H1 (cell line): ENCODE measurements at regions not wholly inside any gene's neighbourhood (a gene's known extent, or its start where the extent isn't known, plus 50 kb on each side); places are given as distances from the start of the nearest gene placed in this dataset.

Experiments used
- CTCF ChIA-PET: fragments of 300-600 bp; sonication (Branson Sonifier 250); formaldehyde crosslinking; loops from one replicate; lab custom pipeline; 2021; ENCODE audit not compliant: partially characterized antibody; lab: Charles Lee
- POLR2A ChIA-PET: fragments of 300-600 bp; sonication (Branson Sonifier 250); formaldehyde crosslinking; loops from one replicate; lab custom pipeline; 2021; ENCODE audit warnings: inconsistent platforms; ENCODE audit not compliant: partially characterized antibody; lab: Charles Lee
- DNase-seq, 2 experiments: peaks; one replicate each; pipeline versions ENCODE4 v3.0.0 to v3.0.0-alpha.2; 2010 to 2022; ENCODE audit warnings: low spot score in 2 of 2, low read depth in 1 of 2, mixed read lengths in 1 of 2
- FAIRE-seq: peaks from 2 replicates; lab custom pipeline; 2011; peaks lifted over from hg19 to GRCh38; lab: Jason Lieb, UNC
- H2AFZ ChIP-seq: 2 replicates; pipeline ENCODE4 v1.8.1; 2012; ENCODE audit warnings: low read length, inconsistent platforms
- H2AK5ac ChIP-seq: 2 replicates; pipeline ENCODE4 v1.6.1; 2013; ENCODE audit warnings: low read depth, low read length
- H2BK120ac ChIP-seq: replicated peaks from 2 replicates; pipeline ENCODE3; 2013; ENCODE audit warnings: low read depth, low read length, inconsistent platforms
- H2BK12ac ChIP-seq: 2 replicates; pipeline ENCODE4 v1.6.1; 2013; ENCODE audit warnings: low read depth, low read length
- H2BK15ac ChIP-seq: 2 replicates; pipeline ENCODE4 v1.6.1; 2013; ENCODE audit warnings: low read length
- H2BK20ac ChIP-seq: 2 replicates; pipeline ENCODE4 v1.6.1; 2013; ENCODE audit warnings: low read length
- H2BK5ac ChIP-seq: 2 replicates; pipeline ENCODE4 v1.6.1; 2013; ENCODE audit warnings: low read depth, low read length
- H3K14ac ChIP-seq: 2 replicates; pipeline ENCODE4 v1.6.1; 2013; ENCODE audit warnings: inconsistent platforms; ENCODE audit not compliant: insufficient read length
- H3K18ac ChIP-seq: 2 replicates; pipeline ENCODE4 v1.6.1; 2013; ENCODE audit warnings: low read length; ENCODE audit errors: extremely low read depth
- H3K23ac ChIP-seq: 2 replicates; pipeline ENCODE4 v1.6.1; 2013; ENCODE audit warnings: inconsistent platforms; ENCODE audit not compliant: insufficient read length
- H3K23me2 ChIP-seq: 2 replicates; pipeline ENCODE4 v1.6.1; 2013; ENCODE audit warnings: low read depth, low read length
- H3K27ac ChIP-seq: 2 replicates; pipeline ENCODE4 v1.6.1; 2011; ENCODE audit warnings: low read depth, low read length, inconsistent platforms
- H3K27me3 ChIP-seq, 4 experiments: replicated peaks in 1 of 4; 1 replicate in 1 of 4; 2 replicates in 3 of 4; pipeline versions ENCODE4 v1.6.1 to v1.8.1; 2011 to 2013; ENCODE audit warnings: low read length in 3 of 4, mild to moderate bottlenecking in 3 of 4, inconsistent platforms in 2 of 4, mixed read lengths in 2 of 4, moderate library complexity in 1 of 4; ENCODE audit not compliant: control insufficient read depth in 3 of 4, insufficient read depth in 3 of 4; ENCODE audit errors: extremely low read depth in 1 of 4
- H3K36me3 ChIP-seq, 4 experiments: 2 replicates each; pipeline versions ENCODE4 v1.6.1 to v1.8.1; 2011 to 2013; ENCODE audit warnings: mild to moderate bottlenecking in 4 of 4, low read length in 3 of 4, moderate library complexity in 2 of 4, control low read depth in 1 of 4, inconsistent platforms in 1 of 4; ENCODE audit not compliant: insufficient read depth in 4 of 4, control insufficient read depth in 2 of 4
- H3K4ac ChIP-seq: replicated peaks from 2 replicates; pipeline ENCODE3; 2013; ENCODE audit warnings: low read length, low read depth, mixed read lengths, inconsistent platforms; ENCODE audit not compliant: insufficient read length
- H3K4me1 ChIP-seq, 4 experiments: replicated peaks in 1 of 4; 1 replicate in 1 of 4; 2 replicates in 3 of 4; pipeline versions ENCODE4 v1.6.1 to v1.8.1; 2011 to 2013; ENCODE audit warnings: low read length in 3 of 4, inconsistent platforms in 2 of 4, mixed read lengths in 1 of 4; ENCODE audit not compliant: insufficient read depth in 4 of 4, control insufficient read depth in 3 of 4
- H3K4me2 ChIP-seq, 2 experiments: 2 replicates each; pipeline versions ENCODE4 v1.6.1 to v1.8.1; 2011 to 2013; ENCODE audit warnings: low read depth in 2 of 2, low read length in 2 of 2, control low read depth in 1 of 2, inconsistent platforms in 1 of 2, mild to moderate bottlenecking in 1 of 2; ENCODE audit not compliant: insufficient read depth in 1 of 2
- H3K4me3 ChIP-seq, 4 experiments: fragments of 200-600, 300-600 bp in 1 of 4; sonication (generic), shearing (Covaris generic), sonication (Bioruptor Twin) in 1 of 4; 2 replicates each; pipeline versions ENCODE4 v1.5.1 to v1.8.1; 2011 to 2016; ENCODE audit warnings: low read length in 4 of 4, low read depth in 3 of 4, control low read depth in 2 of 4, inconsistent platforms in 2 of 4, mild to moderate bottlenecking in 2 of 4, mixed read lengths in 1 of 4, moderate library complexity in 1 of 4; ENCODE audit not compliant: insufficient read depth in 2 of 4; ENCODE audit errors: extremely low read depth in 1 of 4
- H3K56ac ChIP-seq: replicated peaks from 2 replicates; pipeline ENCODE3; 2013; ENCODE audit warnings: low read depth, mild to moderate bottlenecking, mixed read lengths, low read length, inconsistent platforms; ENCODE audit not compliant: insufficient read length
- H3K79me1 ChIP-seq: 2 replicates; pipeline ENCODE4 v1.6.1; 2013; ENCODE audit warnings: low read depth, low read length, control low read depth
- H3K79me2 ChIP-seq, 2 experiments: 2 replicates each; pipeline versions ENCODE4 v1.6.1 to v1.8.1; 2012 to 2013; ENCODE audit warnings: low read length in 2 of 2, mild to moderate bottlenecking in 2 of 2, inconsistent platforms in 1 of 2; ENCODE audit not compliant: insufficient read depth in 2 of 2, control insufficient read depth in 1 of 2
- H3K9ac ChIP-seq, 4 experiments: replicated peaks in 1 of 4; 1 replicate in 1 of 4; 2 replicates in 3 of 4; pipeline versions ENCODE4 v1.6.1 to v1.8.1; 2011 to 2013; ENCODE audit warnings: low read depth in 3 of 4, low read length in 3 of 4, control low read depth in 2 of 4, mild to moderate bottlenecking in 2 of 4, moderate library complexity in 2 of 4, inconsistent platforms in 1 of 4; ENCODE audit errors: extremely low read depth in 1 of 4
- H3K9me3 ChIP-seq, 2 experiments: 2 replicates each; pipeline versions ENCODE4 v1.6.1 to v1.8.1; 2012 to 2013; ENCODE audit warnings: mild to moderate bottlenecking in 2 of 2, moderate library complexity in 2 of 2, control low read depth in 1 of 2, inconsistent platforms in 1 of 2, low read depth in 1 of 2, low read length in 1 of 2, mixed read lengths in 1 of 2; ENCODE audit not compliant: insufficient read depth in 2 of 2
- H4K20me1 ChIP-seq, 2 experiments: replicated peaks in 1 of 2; 2 replicates each; pipeline versions ENCODE3 to v1.8.1; 2011 to 2013; ENCODE audit warnings: inconsistent platforms in 2 of 2, low read length in 2 of 2, mild to moderate bottlenecking in 1 of 2; ENCODE audit not compliant: insufficient read depth in 2 of 2, control insufficient read depth in 1 of 2
- H4K5ac ChIP-seq: 2 replicates; pipeline ENCODE4 v1.6.1; 2013; ENCODE audit warnings: low read length, low read depth, mixed read lengths, inconsistent platforms; ENCODE audit not compliant: insufficient read length
- H4K8ac ChIP-seq: 2 replicates; pipeline ENCODE4 v1.8.0; 2013; ENCODE audit warnings: mild to moderate bottlenecking, moderate library complexity, low read length, inconsistent platforms; ENCODE audit not compliant: insufficient read depth; ENCODE audit errors: extremely low read depth
- H4K91ac ChIP-seq: replicated peaks from 2 replicates; pipeline ENCODE3; 2013; ENCODE audit warnings: low read length, mixed read lengths, inconsistent platforms; ENCODE audit not compliant: insufficient read length
- ASH2L ChIP-seq: fragments of 200-600, 300-600 bp; sonication (generic); IDR thresholded peaks from one replicate; pipeline ENCODE4 v1.7.1; 2017; ENCODE audit warnings: low read length
- ATF3 ChIP-seq: IDR thresholded peaks from 2 replicates; pipeline ENCODE4 v1.6.1; 2011; ENCODE audit warnings: low read depth, mild to moderate bottlenecking, low read length; ENCODE audit not compliant: insufficient read depth
- CEBPB ChIP-seq: IDR thresholded peaks from 2 replicates; pipeline ENCODE4 v1.6.1; 2012; ENCODE audit warnings: low read depth, low read length
- CTBP2 ChIP-seq: IDR thresholded peaks from 2 replicates; pipeline ENCODE4 v1.7.0; 2011; ENCODE audit warnings: borderline replicate concordance, mild to moderate bottlenecking, moderate library complexity, mixed read lengths, low read length; ENCODE audit not compliant: insufficient read depth, insufficient read length
- E2F6 ChIP-seq: IDR thresholded peaks from 2 replicates; pipeline ENCODE4 v1.6.1; 2012; ENCODE audit warnings: inconsistent platforms
- HDAC2 ChIP-seq, 2 experiments: fragments of 300-600 bp in 1 of 2; sonication (generic) in 1 of 2; IDR thresholded peaks; 2 replicates each; pipeline ENCODE4 v1.6.1; 2011 to 2012; ENCODE audit warnings: low read depth in 2 of 2, low read length in 2 of 2, mild to moderate bottlenecking in 2 of 2, moderate library complexity in 2 of 2, borderline replicate concordance in 1 of 2, inconsistent platforms in 1 of 2
- NRF1 ChIP-seq: IDR thresholded peaks from 2 replicates; pipeline ENCODE4 v1.6.1; 2011; ENCODE audit warnings: mild to moderate bottlenecking, low read depth, low read length, improper control_type of control experiment
- PHF8 ChIP-seq: fragments of 200-600 bp; sonication (generic); conservative IDR thresholded peaks from 2 replicates; pipeline ENCODE4 v1.7.1; 2012; ENCODE audit warnings: low read depth, mild to moderate bottlenecking, inconsistent platforms, low read length, moderate library complexity
- RAD21 ChIP-seq, 2 experiments: IDR thresholded peaks in 1 of 2; conservative IDR thresholded peaks in 1 of 2; 2 replicates each; pipeline ENCODE4 v1.6.1; 2011; ENCODE audit warnings: low read depth in 2 of 2, low read length in 2 of 2, improper control_type of control experiment in 1 of 2, inconsistent platforms in 1 of 2, mild to moderate bottlenecking in 1 of 2, moderate library complexity in 1 of 2
- RXRA ChIP-seq: IDR thresholded peaks from 2 replicates; pipeline ENCODE4 v1.6.1; 2011; ENCODE audit warnings: low read depth, mild to moderate bottlenecking, low read length, moderate library complexity; ENCODE audit not compliant: insufficient read depth
- SIRT6 ChIP-seq: IDR thresholded peaks from one replicate; pipeline ENCODE4 v1.7.1; 2012; ENCODE audit warnings: low read length, inconsistent platforms
- SIX5 ChIP-seq: IDR thresholded peaks from 2 replicates; pipeline ENCODE4 v1.6.1; 2011; ENCODE audit warnings: mild to moderate bottlenecking, low read depth, low read length
- USF2 ChIP-seq: IDR thresholded peaks from 2 replicates; pipeline ENCODE4 v1.6.1; 2011; ENCODE audit warnings: low read length, improper control_type of control experiment

- no peaks in the 10 kb centered on the region; the same call in 1 of the 2 replicates for H3K23me2 ChIP-seq
- H2BK120ac ChIP-seq, result no peak overlapping the region
- H3K56ac ChIP-seq, result no peak overlapping the region
- no peak overlapping the region for H3K9ac ChIP-seq
- no peak overlapping the region for H2BK15ac ChIP-seq
- no peak for FAIRE-seq
- H4K5ac ChIP-seq, result no peak overlapping the region
- TF ChIP-seq RXRA (no peak), CEBPB (no peak), CTBP2 (no peak), RAD21 (IDR thresholded peaks at IDR 0.05 in 1 of 2, conservative IDR thresholded peaks at IDR 0.05 in 1 of 2; ENCODE audit: low read depth in 2 of 2, low read length in 2 of 2) (no peak), HDAC2 (IDR thresholded peaks at IDR 0.05; ENCODE audit: borderline replicate concordance in 1 of 2, low read depth in 2 of 2, low read length in 2 of 2) (no peak), E2F6 (no peak), SIX5 (no peak), ASH2L (no peak), SIRT6 (no peak), USF2 (no peak), NRF1 (no peak), PHF8 (no peak), ATF3 (no peak)
- H3K4me1 ChIP-seq, result peaks cover 0 to 2% (median 0%) of the 10 kb centered on the region in 4 experiments; a peak in 1 of 7 replicates
- no peak overlapping the region for H4K91ac ChIP-seq
- H3K4me2 ChIP-seq, result no peak overlapping the region
- no peaks in the 10 kb centered on the region for H3K79me1 ChIP-seq
- H3K79me2 ChIP-seq, result no peaks in the 10 kb centered on the region
- H3K36me3 ChIP-seq, result no peaks in the 10 kb centered on the region
- no peak overlapping the region for H3K14ac ChIP-seq
- H3K9me3 ChIP-seq, result no peaks in the 10 kb centered on the region
- no peak overlapping the region for H2AFZ ChIP-seq
- no peak overlapping the region for H2AK5ac ChIP-seq
- POLR2A ChIA-PET, result no interaction called here
- CTCF ChIA-PET, result interaction anchor here (2.8 kb wide), 1 partner anchor 7 kb away, joined by 16 read pairs; no protein-coding TSS in a partner anchor
- no peaks in the 10 kb centered on the region for H3K27me3 ChIP-seq
- no peak overlapping the region for H2BK20ac ChIP-seq
- H4K20me1 ChIP-seq, result no peaks in the 10 kb centered on the region
- no peak overlapping the region for H2BK5ac ChIP-seq
- H3K4me3 ChIP-seq, result no peak overlapping the region
- no peak overlapping the region for H4K8ac ChIP-seq
- H2BK12ac ChIP-seq, result no peak overlapping the region
- no peak overlapping the region for H3K27ac ChIP-seq
- no peak overlapping the region for H3K4ac ChIP-seq
- no peak overlapping the region for H3K23ac ChIP-seq
- no peak overlapping the region for H3K18ac ChIP-seq
- no peak for DNase-seq
Observed at GRCh38 chr16:59190731-59191130, 456.6 kb upstream of the GOT2 start.
